ENCODE measurements at regions not wholly inside any gene's neighbourhood (a gene's known extent, or its start where the extent isn't known, plus 50 kb on each side); places are given as distances from the start of the nearest gene placed in this dataset.

GRCh38 chr6:104183816-104184435 lies 675.8 kb downstream of the HACE1 start:
- no peak for TF ChIP-seq CTCF (IDR thresholded peaks at IDR 0.05)
- Histone ChIP-seq H3K9me3 (no peaks in the 10 kb centered on the region), H3K4me1 (ENCODE audit: low read depth) (no peaks in the 10 kb centered on the region), H3K4me3 (no peak overlapping the region), H3K36me3 (ENCODE audit: low read depth) (no peaks in the 10 kb centered on the region)
- DNase-seq (no peak), ATAC-seq (no peak)
- intact Hi-C loops (cut with DNase I, micrococcal nuclease), result no loop called here

- TF ChIP-seq CTCF (IDR thresholded peaks at IDR 0.05), result no peak
- no peak for ATAC-seq
- intact Hi-C loops (cut with DNase I, micrococcal nuclease), result no loop called here
- no peak for DNase-seq
- H3K9me3 ChIP-seq, result no peaks in the 10 kb centered on the region
- no peaks in the 10 kb centered on the region for H3K36me3 ChIP-seq (ENCODE audit: low read depth)
- no peaks in the 10 kb centered on the region for H3K4me1 ChIP-seq (ENCODE audit: low read depth)
- H3K4me3 ChIP-seq, result no peak overlapping the region
These were observed 676.9 kb downstream of the HACE1 start for GRCh38 chr6:104182811-104183210.

- no peak overlapping the region for H3K4me3 ChIP-seq
- TF ChIP-seq CTCF (IDR thresholded peaks at IDR 0.05), result no peak
- DNase-seq, result no peak
- no peak for ATAC-seq
- intact Hi-C loops (cut with DNase I, micrococcal nuclease), result no loop called here
- no peaks in the 10 kb centered on the region for H3K36me3 ChIP-seq (ENCODE audit: low read depth)
- H3K4me1 ChIP-seq (ENCODE audit: low read depth), result no peaks in the 10 kb centered on the region
- H3K9me3 ChIP-seq, result no peaks in the 10 kb centered on the region
These were observed 686.1 kb downstream of the HACE1 start for GRCh38 chr6:104173668-104174067.

GRCh38 chr6:104170401-104170800 lies 689.3 kb downstream of the HACE1 start:
- no peak for TF ChIP-seq CTCF (IDR thresholded peaks at IDR 0.05)
- no peaks in the 10 kb centered on the region for H3K4me1 ChIP-seq (ENCODE audit: low read depth)
- H3K9me3 ChIP-seq, result peaks cover 8% of the 10 kb centered on the region
- intact Hi-C loops (cut with DNase I, micrococcal nuclease), result no loop called here
- H3K36me3 ChIP-seq (ENCODE audit: low read depth), result no peaks in the 10 kb centered on the region
- DNase-seq (no peak), ATAC-seq (no peak)
- no peak overlapping the region for H3K4me3 ChIP-seq

- intact Hi-C loops (cut with DNase I, micrococcal nuclease), result no loop called here
- no peak for ATAC-seq
- TF ChIP-seq CTCF (IDR thresholded peaks at IDR 0.05), result no peak
These were observed 693.6 kb downstream of the HACE1 start for GRCh38 chr6:104166055-104166668.

More at GRCh38 chr6:104166055-104166668, 693.6 kb downstream of the HACE1 start:
- no peak overlapping the region for H3K4me3 ChIP-seq
- no peaks in the 10 kb centered on the region for H3K36me3 ChIP-seq (ENCODE audit: low read depth)
- H3K9me3 ChIP-seq, result peaks cover 11% of the 10 kb centered on the region
- no peaks in the 10 kb centered on the region for H3K4me1 ChIP-seq (ENCODE audit: low read depth)
- DNase-seq, result no peak

Measured in mucosa of descending colon (tissue), 3 donors.